ENCODE measurements at regions not wholly inside any gene's neighbourhood (a gene's known extent, or its start where the extent isn't known, plus 50 kb on each side); places are given as distances from the start of the nearest gene placed in this dataset.

DNA sequence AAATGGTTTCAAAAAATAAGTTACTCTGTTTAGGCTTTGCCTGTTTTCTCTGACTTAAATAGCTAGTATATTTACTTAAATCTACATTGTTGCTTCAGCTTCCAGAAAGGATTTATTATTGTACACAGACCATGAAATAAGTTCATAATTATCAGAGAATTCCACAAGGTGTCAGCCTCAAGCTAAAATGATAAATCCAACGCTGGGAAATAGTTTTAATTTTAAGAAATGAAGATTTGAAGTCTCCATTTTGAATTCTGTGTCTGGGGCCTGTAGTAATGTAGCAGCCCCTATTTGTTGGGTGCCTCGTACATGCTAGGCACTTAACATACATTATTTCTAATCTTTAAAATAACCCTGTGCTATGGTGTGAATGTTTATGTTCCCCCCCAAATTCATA, 92.6 kb upstream of the KCNMB2 start:
- intact Hi-C loops (cut with micrococcal nuclease; ENCODE audit: unreplicated experiment) = no loop called here
- H2AFZ ChIP-seq (ENCODE audit: low read length) = no peak overlapping the region

More for the DNA sequence above, 92.6 kb upstream of the KCNMB2 start:
- WGBS (ENCODE audit: low lambda C conversion rate) = 6% methylated on average over 2 of the region's 2 CpGs
- ChIA-PET CTCF (ENCODE audit: low intra/inter-chr PET ratio, low total read pairs) (no interaction called here), POLR2A (no interaction called here)
- Histone ChIP-seq H4K20me1 (ENCODE audit: insufficient read depth, low read length) (no peaks in the 10 kb centered on the region), H3K27me3 (ENCODE audit: control insufficient read depth in 1 of 2, insufficient read depth in 2 of 2, low read length in 2 of 2) (no peaks in the 10 kb centered on the region), H3K4me2 (ENCODE audit: low read depth, low read length) (no peak overlapping the region), H3K9me3 (ENCODE audit: low read length) (no peaks in the 10 kb centered on the region), H3K36me3 (replicated peaks in 1 of 2; ENCODE audit: control insufficient read depth in 1 of 2, insufficient read depth in 2 of 2, low read length in 2 of 2) (no peaks in the 10 kb centered on the region), H3K4me1 (ENCODE audit: insufficient read depth, low read length) (no peaks in the 10 kb centered on the region), H3K27ac (ENCODE audit: extremely low read length, insufficient read depth, low read length) (no peak overlapping the region), H3K4me3 (replicated peaks in 1 of 3; ENCODE audit: insufficient read depth in 1 of 3, low read depth in 2 of 3, low read length in 3 of 3) (no peak overlapping the region), H3K79me2 (ENCODE audit: insufficient read depth, low read length) (no peaks in the 10 kb centered on the region), H3K9ac (ENCODE audit: insufficient read depth, low read depth, low read length) (no peak overlapping the region)
- FAIRE-seq = no peak
- no peak for TF ChIP-seq ELF4 (CRISPR knock-in tag; IDR thresholded peaks at IDR 0.05; ENCODE audit: borderline replicate concordance)
- no peak for TF ChIP-seq ZNF468 (CRISPR knock-in tag; IDR thresholded peaks at IDR 0.05)
- TF ChIP-seq, protein P1, sequence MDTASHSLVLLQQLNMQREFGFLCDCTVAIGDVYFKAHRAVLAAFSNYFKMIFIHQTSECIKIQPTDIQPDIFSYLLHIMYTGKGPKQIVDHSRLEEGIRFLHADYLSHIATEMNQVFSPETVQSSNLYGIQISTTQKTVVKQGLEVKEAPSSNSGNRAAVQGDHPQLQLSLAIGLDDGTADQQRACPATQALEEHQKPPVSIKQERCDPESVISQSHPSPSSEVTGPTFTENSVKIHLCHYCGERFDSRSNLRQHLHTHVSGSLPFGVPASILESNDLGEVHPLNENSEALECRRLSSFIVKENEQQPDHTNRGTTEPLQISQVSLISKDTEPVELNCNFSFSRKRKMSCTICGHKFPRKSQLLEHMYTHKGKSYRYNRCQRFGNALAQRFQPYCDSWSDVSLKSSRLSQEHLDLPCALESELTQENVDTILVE (CRISPR knock-in tag; IDR thresholded peaks at IDR 0.05) = no peak
- no peak for TF ChIP-seq ISL2 (CRISPR knock-in tag; IDR thresholded peaks at IDR 0.05)
- no peak for TF ChIP-seq TCF12 (IDR thresholded peaks at IDR 0.05)
- TF ChIP-seq TCF12 (CRISPR knock-in tag; IDR thresholded peaks at IDR 0.05) = no peak
- TF ChIP-seq SKIL (CRISPR knock-in tag; IDR thresholded peaks at IDR 0.05; ENCODE audit: borderline replicate concordance) = no peak
- no peak for TF ChIP-seq SRF (IDR thresholded peaks at IDR 0.05; ENCODE audit: low read depth, low read length)
- no peak for TF ChIP-seq RXRB (CRISPR knock-in tag; IDR thresholded peaks at IDR 0.05; ENCODE audit: borderline replicate concordance)
- no peak for TF ChIP-seq ZNF577 (CRISPR knock-in tag; IDR thresholded peaks at IDR 0.05; ENCODE audit: borderline replicate concordance, low read depth)
- no peak for TF ChIP-seq RAD21 (CRISPR knock-in tag; IDR thresholded peaks at IDR 0.05)
- BruUV-seq (replicated peaks) = no TSS peak
- no peak for ATAC-seq
- in situ Hi-C loops (cut with HindIII; ENCODE audit: extremely low pct_ligation_motif_present, low pct_unique_long_range_greater_than_20kb) = loop anchor here (25.0 kb wide), 1 partner anchor 869 kb away; the partner anchor contains the start of gene ZNF639
- no peak for DNase-seq (ENCODE audit: low spot score)
